Stomach (tissue), 4 donors: ENCODE measurements at regions not wholly inside any gene's neighbourhood (a gene's known extent, or its start where the extent isn't known, plus 50 kb on each side); places are given as distances from the start of the nearest gene placed in this dataset.
"Not testable (repeated sequence)": the region's sequence is repeated elsewhere in the genome, so short reads cannot be mapped to it uniquely, and the experiment has no call there.

Source experiments
- EP300 ChIP-seq: sonication (generic); formaldehyde crosslinking; IDR thresholded peaks from one replicate; pipeline ENCODE4 v1.6.1; 2017; ENCODE audit warnings: antibody characterized with exemption
- POLR2A ChIP-seq, 4 donors: fragments of 450-650 bp; IDR thresholded peaks; one replicate each; pipeline ENCODE4 v1.6.1; 2016; ENCODE audit warnings: antibody characterized with exemption in 4 of 4, control low read depth in 2 of 4, mild to moderate bottlenecking in 1 of 4, moderate library complexity in 1 of 4
- TF ChIP-seq, protein P1 (sequence below), 7 experiments: fragments of 450-650 bp in 4 of 7; fragments of 200-600 bp in 3 of 7; sonication (generic) in 3 of 7; IDR thresholded peaks; one replicate each; pipeline ENCODE4 v1.5.1; 2016 to 2019; ENCODE audit warnings: antibody characterized with exemption in 7 of 7, control low read depth in 2 of 7, mild to moderate bottlenecking in 1 of 7

DNA sequence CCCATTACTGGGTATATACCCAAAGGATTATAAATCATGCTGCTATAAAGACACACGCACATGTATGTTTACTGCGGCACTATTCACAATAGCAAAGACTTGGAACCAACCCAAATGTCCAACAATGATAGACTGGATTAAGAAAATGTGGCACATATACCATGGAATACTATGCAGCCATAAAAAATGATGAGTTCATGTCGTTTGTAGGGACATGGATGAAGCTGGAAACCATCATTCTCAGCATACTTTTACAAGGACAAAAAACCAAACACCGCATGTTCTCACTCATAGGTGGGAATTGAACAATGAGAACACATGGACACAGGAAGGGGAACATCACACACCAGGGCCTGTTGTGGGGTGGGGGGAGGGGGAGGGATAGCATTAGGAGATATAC is 50.6 kb upstream of the SPTBN2 start:
- TF ChIP-seq, protein P1, sequence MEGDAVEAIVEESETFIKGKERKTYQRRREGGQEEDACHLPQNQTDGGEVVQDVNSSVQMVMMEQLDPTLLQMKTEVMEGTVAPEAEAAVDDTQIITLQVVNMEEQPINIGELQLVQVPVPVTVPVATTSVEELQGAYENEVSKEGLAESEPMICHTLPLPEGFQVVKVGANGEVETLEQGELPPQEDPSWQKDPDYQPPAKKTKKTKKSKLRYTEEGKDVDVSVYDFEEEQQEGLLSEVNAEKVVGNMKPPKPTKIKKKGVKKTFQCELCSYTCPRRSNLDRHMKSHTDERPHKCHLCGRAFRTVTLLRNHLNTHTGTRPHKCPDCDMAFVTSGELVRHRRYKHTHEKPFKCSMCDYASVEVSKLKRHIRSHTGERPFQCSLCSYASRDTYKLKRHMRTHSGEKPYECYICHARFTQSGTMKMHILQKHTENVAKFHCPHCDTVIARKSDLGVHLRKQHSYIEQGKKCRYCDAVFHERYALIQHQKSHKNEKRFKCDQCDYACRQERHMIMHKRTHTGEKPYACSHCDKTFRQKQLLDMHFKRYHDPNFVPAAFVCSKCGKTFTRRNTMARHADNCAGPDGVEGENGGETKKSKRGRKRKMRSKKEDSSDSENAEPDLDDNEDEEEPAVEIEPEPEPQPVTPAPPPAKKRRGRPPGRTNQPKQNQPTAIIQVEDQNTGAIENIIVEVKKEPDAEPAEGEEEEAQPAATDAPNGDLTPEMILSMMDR (IDR thresholded peaks at IDR 0.05) = not testable (repeated sequence)
- TF ChIP-seq POLR2A (IDR thresholded peaks at IDR 0.05); EP300: not testable (repeated sequence)
